ENCODE measurements at regions not wholly inside any gene's neighbourhood (a gene's known extent, or its start where the extent isn't known, plus 50 kb on each side); places are given as distances from the start of the nearest gene placed in this dataset.

GRCh38 chr5:134464988-134465815 lies 53.5 kb upstream of the CDKN2AIPNL start:
- peaks cover 27% of the 10 kb centered on the region for H3K4me1 Mint-ChIP-seq (ENCODE audit: unreplicated experiment)
- TF ChIP-seq CTCF (IDR thresholded peaks at IDR 0.05): no peak
- no peak for DNase-seq (ENCODE audit: extremely low spot score, unreplicated experiment)
- H3K27ac Mint-ChIP-seq (ENCODE audit: unreplicated experiment): peak overlapping the region; percentile 96
- H3K36me3 Mint-ChIP-seq (ENCODE audit: unreplicated experiment): no peaks in the 10 kb centered on the region
- H3K4me3 Mint-ChIP-seq (ENCODE audit: unreplicated experiment): no peak overlapping the region
- no peaks in the 10 kb centered on the region for H3K9me3 Mint-ChIP-seq (ENCODE audit: unreplicated experiment)
- no peaks in the 10 kb centered on the region for H3K27me3 Mint-ChIP-seq (ENCODE audit: unreplicated experiment)

GRCh38 chr5:134463991-134464760 lies 52.5 kb upstream of the CDKN2AIPNL start:
- Mint-ChIP-seq H3K4me3 (ENCODE audit: unreplicated experiment) (no peak overlapping the region), H3K27me3 (ENCODE audit: unreplicated experiment) (no peaks in the 10 kb centered on the region), H3K27ac (ENCODE audit: unreplicated experiment) (no peak overlapping the region), H3K36me3 (ENCODE audit: unreplicated experiment) (no peaks in the 10 kb centered on the region), H3K9me3 (ENCODE audit: unreplicated experiment) (no peaks in the 10 kb centered on the region), H3K4me1 (ENCODE audit: unreplicated experiment) (peaks cover 27% of the 10 kb centered on the region)
- TF ChIP-seq CTCF (IDR thresholded peaks at IDR 0.05): no peak
- no peak for DNase-seq (ENCODE audit: extremely low spot score, unreplicated experiment)

- no peak overlapping the region for H3K4me3 Mint-ChIP-seq (ENCODE audit: unreplicated experiment)
- DNase-seq (ENCODE audit: extremely low spot score, unreplicated experiment): no peak
- peaks cover 27% of the 10 kb centered on the region for H3K4me1 Mint-ChIP-seq (ENCODE audit: unreplicated experiment)
- H3K9me3 Mint-ChIP-seq (ENCODE audit: unreplicated experiment): no peaks in the 10 kb centered on the region
- no peak overlapping the region for H3K27ac Mint-ChIP-seq (ENCODE audit: unreplicated experiment)
- H3K36me3 Mint-ChIP-seq (ENCODE audit: unreplicated experiment): no peaks in the 10 kb centered on the region
- TF ChIP-seq CTCF (IDR thresholded peaks at IDR 0.05): no peak
- H3K27me3 Mint-ChIP-seq (ENCODE audit: unreplicated experiment): no peaks in the 10 kb centered on the region
Observed at GRCh38 chr5:134463176-134463720, 51.6 kb upstream of the CDKN2AIPNL start.

GRCh38 chr5:134462761-134463160 lies 51.1 kb upstream of the CDKN2AIPNL start:
- Mint-ChIP-seq H3K27me3 (ENCODE audit: unreplicated experiment) (no peaks in the 10 kb centered on the region), H3K9me3 (ENCODE audit: unreplicated experiment) (no peaks in the 10 kb centered on the region), H3K36me3 (ENCODE audit: unreplicated experiment) (no peaks in the 10 kb centered on the region), H3K4me1 (ENCODE audit: unreplicated experiment) (peaks cover 25% of the 10 kb centered on the region), H3K27ac (ENCODE audit: unreplicated experiment) (no peak overlapping the region), H3K4me3 (ENCODE audit: unreplicated experiment) (no peak overlapping the region)
- TF ChIP-seq CTCF (IDR thresholded peaks at IDR 0.05): no peak
- no peak for DNase-seq (ENCODE audit: extremely low spot score, unreplicated experiment)

GRCh38 chr5:134462047-134462575 lies 50.4 kb upstream of the CDKN2AIPNL start:
- H3K4me1 Mint-ChIP-seq (ENCODE audit: unreplicated experiment): peaks cover 18% of the 10 kb centered on the region
- no peak overlapping the region for H3K27ac Mint-ChIP-seq (ENCODE audit: unreplicated experiment)
- H3K4me3 Mint-ChIP-seq (ENCODE audit: unreplicated experiment): no peak overlapping the region

More at GRCh38 chr5:134462047-134462575, 50.4 kb upstream of the CDKN2AIPNL start:
- no peaks in the 10 kb centered on the region for H3K9me3 Mint-ChIP-seq (ENCODE audit: unreplicated experiment)
- DNase-seq (ENCODE audit: extremely low spot score, unreplicated experiment): no peak
- no peaks in the 10 kb centered on the region for H3K27me3 Mint-ChIP-seq (ENCODE audit: unreplicated experiment)
- no peaks in the 10 kb centered on the region for H3K36me3 Mint-ChIP-seq (ENCODE audit: unreplicated experiment)
- TF ChIP-seq CTCF (IDR thresholded peaks at IDR 0.05): no peak
